ENCODE measurements at regions not wholly inside any gene's neighbourhood (a gene's known extent, or its start where the extent isn't known, plus 50 kb on each side); places are given as distances from the start of the nearest gene placed in this dataset.

- in situ Hi-C loops (cut with HindIII; ENCODE audit: low sequenced_read_pairs), result no loop called here
These were observed 113.9 kb upstream of the ZNF217 start for GRCh38 chr20:53707371-53708055.

DNA sequence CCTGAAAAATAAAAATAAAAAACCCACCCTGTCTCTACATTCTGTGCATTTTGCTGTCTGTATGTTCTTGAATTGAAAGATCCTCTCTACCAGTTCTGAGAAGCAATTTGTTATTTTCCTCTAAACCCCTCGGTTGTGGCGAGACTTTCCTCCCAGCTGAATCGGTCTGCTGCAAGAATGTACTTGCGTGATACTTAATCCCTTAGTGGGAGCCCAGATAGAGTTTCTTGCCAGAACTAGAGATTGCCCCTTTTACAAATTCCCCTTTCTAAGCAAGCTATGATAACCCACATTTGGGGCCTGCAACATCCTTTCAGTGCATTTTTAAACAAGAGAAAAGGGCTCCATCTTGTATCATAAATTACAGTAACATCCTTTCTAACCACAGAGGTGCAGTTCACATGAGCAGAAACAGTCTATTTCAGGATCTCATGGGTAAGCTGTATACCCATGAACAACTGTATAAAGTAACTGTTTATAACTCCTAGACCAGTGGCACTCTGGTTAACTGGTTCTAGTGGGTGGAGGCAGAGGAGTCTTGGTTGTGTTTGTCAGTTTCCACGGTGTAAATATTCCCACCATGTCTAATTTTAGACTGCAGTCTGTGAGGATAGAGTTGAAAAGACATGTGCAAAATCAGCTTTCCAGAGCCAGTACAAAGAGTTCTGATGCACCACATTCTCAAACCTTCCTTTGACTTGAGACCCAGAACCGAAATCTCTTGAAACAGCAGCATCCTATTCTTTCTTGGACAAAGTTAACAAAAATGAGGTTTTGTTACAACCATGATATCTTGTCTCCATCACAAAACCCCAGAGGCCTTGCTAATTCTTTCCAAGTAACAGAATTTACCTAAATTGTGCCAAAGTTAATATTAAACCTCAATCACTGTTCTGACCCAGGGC lies 113.1 kb upstream of the ZNF217 start:
- in situ Hi-C loops (cut with HindIII; ENCODE audit: low sequenced_read_pairs), result no loop called here

GRCh38 chr20:53706008-53706465 lies 112.4 kb upstream of the ZNF217 start:
- in situ Hi-C loops (cut with HindIII; ENCODE audit: low sequenced_read_pairs), result no loop called here

- in situ Hi-C loops (cut with HindIII; ENCODE audit: low sequenced_read_pairs), result no loop called here
These were observed 109.0 kb upstream of the ZNF217 start for GRCh38 chr20:53702617-53703016.

DNA sequence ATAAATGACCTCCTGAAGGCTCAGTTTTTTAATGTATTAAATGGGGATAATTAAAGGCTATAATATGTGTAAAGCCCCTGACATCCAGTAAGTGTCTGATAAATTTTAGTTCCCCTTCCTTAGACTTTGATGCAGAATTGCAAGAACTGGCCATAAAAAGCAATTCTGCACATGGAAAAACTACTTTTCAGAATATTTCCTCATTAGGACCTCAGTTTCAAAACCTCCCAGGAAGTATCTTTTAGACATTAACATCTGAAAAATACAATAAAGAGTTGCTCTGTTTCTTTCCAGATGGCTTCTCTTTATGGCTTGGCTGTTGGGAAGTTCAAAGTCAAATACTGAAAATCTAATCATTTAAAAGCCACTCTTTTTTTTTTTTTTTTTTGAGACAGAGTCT lies 106.3 kb upstream of the ZNF217 start:
- in situ Hi-C loops (cut with HindIII; ENCODE audit: low sequenced_read_pairs), result no loop called here

DNA sequence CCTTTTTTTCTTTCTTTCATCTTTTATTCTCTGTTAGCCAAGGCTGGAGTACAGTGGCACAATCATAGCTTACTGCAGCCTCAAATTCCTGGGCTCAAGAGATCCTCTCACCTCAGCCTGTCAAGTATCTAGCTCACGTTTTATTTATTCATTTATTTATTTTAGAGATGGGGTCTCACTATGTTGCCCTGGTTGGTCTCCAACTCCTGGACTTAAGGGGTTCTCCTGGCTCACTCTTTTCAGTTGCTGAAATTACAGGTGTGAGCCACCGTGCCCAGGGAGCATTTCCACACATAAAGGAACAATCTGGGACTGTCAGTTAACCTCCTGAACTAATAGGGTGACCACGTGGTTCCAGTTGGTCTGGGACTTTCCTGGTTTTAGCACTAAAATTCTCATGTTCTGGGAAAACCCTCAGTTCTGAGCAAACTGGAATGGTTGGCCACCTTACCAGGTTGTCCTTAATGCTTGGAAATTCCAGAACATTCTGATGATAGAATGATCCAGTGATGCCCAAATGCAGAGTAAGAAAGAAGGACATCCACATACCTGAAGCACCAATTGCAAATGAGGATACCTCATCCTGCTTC lies 105.5 kb upstream of the ZNF217 start:
- in situ Hi-C loops (cut with HindIII; ENCODE audit: low sequenced_read_pairs), result no loop called here

GRCh38 chr20:53698371-53698978 lies 104.8 kb upstream of the ZNF217 start:
- in situ Hi-C loops (cut with HindIII; ENCODE audit: low sequenced_read_pairs), result no loop called here

DNA sequence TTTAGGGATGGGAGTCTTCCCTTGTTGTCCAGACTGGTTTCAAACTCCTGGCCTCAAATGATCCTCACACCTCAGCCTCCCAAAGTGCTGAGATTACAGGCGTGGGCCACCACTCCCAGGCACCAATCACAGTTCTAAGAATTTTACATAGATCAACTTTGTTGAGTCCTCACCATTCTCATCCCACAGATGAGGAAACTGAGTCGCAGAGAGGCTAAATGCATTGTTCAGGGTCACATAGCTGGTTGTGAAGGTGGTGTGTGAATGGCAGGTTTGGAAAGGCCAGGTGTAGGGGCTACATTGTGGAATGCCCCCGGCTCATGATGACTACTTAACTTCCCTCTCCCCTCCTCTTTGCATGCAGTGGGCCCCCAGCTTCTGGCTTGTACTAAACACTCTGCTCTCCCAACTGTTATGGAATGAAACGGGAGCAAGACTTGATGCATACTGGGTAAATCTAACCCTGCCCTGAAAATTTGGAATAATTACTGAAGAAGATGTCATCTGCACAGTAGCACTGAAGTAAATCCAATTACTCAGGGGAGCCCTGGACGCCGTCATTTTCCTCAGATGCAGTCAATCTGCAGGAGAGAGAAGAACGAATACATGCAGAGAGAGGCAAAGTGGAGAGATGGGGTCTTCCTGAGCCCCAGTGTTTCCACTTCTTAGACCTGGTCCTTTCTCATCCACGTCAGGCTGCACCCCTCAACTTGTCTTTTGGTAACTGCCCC lies 102.3 kb upstream of the ZNF217 start:
- in situ Hi-C loops (cut with HindIII; ENCODE audit: low sequenced_read_pairs), result no loop called here

DNA sequence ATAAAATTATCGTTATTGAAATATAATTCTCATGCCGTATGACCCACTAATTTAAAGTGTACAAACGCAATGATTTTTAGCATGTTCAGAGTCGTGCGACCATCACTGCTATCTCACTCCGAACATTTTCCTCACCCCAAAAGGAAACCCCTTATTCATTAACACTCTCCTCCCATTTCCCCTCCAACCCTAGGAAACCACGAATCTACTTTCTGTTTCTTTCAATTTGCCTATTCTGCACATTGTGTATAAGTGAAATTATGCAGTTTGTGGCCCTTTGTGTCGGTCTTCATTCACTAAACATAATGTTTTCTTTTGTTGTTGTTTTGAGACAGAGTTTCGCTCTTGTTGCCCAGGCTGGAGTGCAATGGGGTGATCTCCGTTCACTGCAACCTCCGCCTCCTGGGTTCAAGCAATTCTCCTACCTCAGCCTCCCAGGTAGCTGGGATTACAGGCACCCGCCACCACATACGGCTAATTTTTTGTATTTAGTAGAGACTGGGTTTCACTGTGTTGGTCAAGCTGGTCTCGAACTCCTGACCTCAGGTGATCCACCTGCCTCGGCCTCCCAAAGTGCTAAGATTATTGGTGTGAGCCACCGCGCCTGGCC lies 99.7 kb upstream of the ZNF217 start:
- in situ Hi-C loops (cut with HindIII; ENCODE audit: low sequenced_read_pairs), result loop anchor here (5.0 kb wide), 2 partner anchors 59 to 96 kb away; no protein-coding TSS in a partner anchor

DNA sequence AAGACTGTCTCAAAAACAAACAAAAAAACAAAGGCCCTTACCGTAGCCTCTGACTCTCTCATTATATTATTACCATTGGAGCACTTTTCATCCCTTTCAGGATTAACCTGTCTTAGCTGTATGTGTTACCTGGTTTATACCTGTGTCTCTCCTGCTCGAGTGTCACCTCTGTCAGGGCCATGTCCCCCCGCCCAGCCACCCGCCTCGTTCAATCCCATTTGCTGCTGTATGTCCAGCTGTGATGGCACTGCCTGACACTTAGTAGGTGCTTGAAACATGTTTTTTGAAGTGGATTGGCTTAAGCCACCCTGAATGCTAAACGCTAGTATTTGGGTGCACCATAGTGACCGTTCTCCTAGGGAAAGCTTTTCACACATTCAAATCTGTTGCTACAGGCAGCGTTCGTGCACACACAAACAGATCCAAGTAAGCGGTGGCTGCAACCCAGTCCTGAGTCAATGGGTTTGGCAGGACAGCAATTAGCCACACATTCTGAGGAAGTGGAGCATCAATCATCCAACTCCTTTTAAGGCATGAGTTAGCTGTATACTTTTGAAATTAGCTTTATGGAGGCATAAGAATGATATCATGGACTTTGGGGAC lies 98.9 kb upstream of the ZNF217 start:
- in situ Hi-C loops (cut with HindIII; ENCODE audit: low sequenced_read_pairs), result loop anchor here (5.0 kb wide), 2 partner anchors 60 to 95 kb away; no protein-coding TSS in a partner anchor

DNA sequence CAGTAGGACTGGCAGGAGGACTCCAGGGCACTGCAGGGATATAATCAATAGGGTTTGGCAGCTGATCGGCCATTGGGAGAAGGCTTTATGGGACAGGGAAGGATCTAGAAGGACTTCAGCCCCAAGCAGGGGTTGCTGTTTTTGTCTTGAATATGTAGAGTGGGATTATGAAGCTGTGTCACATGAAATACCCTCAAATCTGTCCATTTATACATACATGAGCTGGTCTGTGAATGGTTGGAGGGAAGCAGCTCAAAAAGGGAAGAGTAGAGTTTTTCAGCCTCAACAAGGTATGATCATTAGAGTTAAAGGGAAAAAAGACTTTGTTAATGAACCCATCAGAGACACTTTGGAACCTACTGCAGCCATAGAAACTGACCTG lies 98.2 kb upstream of the ZNF217 start:
- in situ Hi-C loops (cut with HindIII; ENCODE audit: low sequenced_read_pairs), result loop anchor here (5.0 kb wide), 2 partner anchors 60 to 95 kb away; no protein-coding TSS in a partner anchor

GRCh38 chr20:53691060-53691810 lies 97.6 kb upstream of the ZNF217 start:
- in situ Hi-C loops (cut with HindIII; ENCODE audit: low sequenced_read_pairs), result loop anchor here (5.0 kb wide), 2 partner anchors 61 to 94 kb away; no protein-coding TSS in a partner anchor

- in situ Hi-C loops (cut with HindIII; ENCODE audit: low sequenced_read_pairs), result no loop called here
These were observed 94.4 kb upstream of the ZNF217 start for GRCh38 chr20:53688085-53688484.

GRCh38 chr20:53685070-53685595 lies 91.5 kb upstream of the ZNF217 start:
- in situ Hi-C loops (cut with HindIII; ENCODE audit: low sequenced_read_pairs), result no loop called here

DNA sequence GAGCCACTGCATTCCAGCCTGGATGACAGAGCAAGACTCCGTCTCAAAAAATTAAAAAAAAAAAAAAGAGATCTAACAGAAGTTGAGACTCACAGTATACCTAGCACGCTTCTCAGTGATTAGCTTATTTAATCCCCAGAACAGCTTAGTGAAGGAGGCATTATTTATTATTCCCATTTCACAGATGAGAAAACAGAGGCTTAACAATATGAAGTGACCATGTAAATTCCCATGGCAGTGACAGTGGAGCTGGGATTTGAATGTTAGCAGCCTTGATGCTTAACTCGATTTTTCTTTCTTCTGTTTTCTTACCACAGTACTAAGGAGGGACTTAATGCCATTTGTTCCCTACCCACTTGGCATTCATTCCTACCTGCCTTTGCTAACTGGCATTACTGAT lies 89.9 kb upstream of the ZNF217 start:
- in situ Hi-C loops (cut with HindIII; ENCODE audit: low sequenced_read_pairs), result no loop called here

- in situ Hi-C loops (cut with HindIII; ENCODE audit: low sequenced_read_pairs), result no loop called here
These were observed 87.9 kb upstream of the ZNF217 start for GRCh38 chr20:53681352-53682212.

- in situ Hi-C loops (cut with HindIII; ENCODE audit: low sequenced_read_pairs), result loop anchor here (10.0 kb wide), 1 partner anchor 65 kb away; no protein-coding TSS in a partner anchor
These were observed 86.1 kb upstream of the ZNF217 start for GRCh38 chr20:53679597-53680309.
